OCI-LY7 (cell line): ENCODE measurements at regions not wholly inside any gene's neighbourhood (a gene's known extent, or its start where the extent isn't known, plus 50 kb on each side); places are given as distances from the start of the nearest gene placed in this dataset.

Source experiments
- BruUV-seq: library from RNA; stranded (reverse); fragments of 400-500 nt; replicated peaks from 2 replicates; lab custom pipeline; 2021; lab: Mats Ljungman, UMichigan
- CTCF ChIA-PET: fragments of 300-600 bp; sonication (Branson Sonifier 250); formaldehyde crosslinking; loops from one replicate; lab custom pipeline; 2022; ENCODE audit warnings: antibody characterized with exemption; ENCODE audit not compliant: unreplicated experiment; lab: Charles Lee
- POLR2A ChIA-PET: fragments of 300-600 bp; sonication (Branson Sonifier 250); formaldehyde crosslinking; loops from one replicate; lab custom pipeline; 2022; ENCODE audit warnings: antibody characterized with exemption; lab: Charles Lee
- DNase-seq: peaks from one replicate; pipeline ENCODE4 v3.0.0-alpha.2; 2015; ENCODE audit warnings: low spot score
- H2AFZ ChIP-seq: fragments of 200-600 bp; sonication (generic), shearing (Covaris generic); 2 replicates; pipeline ENCODE4 v1.6.1; 2014; ENCODE audit warnings: mild to moderate bottlenecking, antibody characterized with exemption, low read length, moderate library complexity
- H3K27ac ChIP-seq: fragments of 200-600 bp; sonication (generic); 2 replicates; pipeline ENCODE4 v1.5.1; 2014; ENCODE audit warnings: mixed run types, low read depth, mild to moderate bottlenecking, moderate library complexity, low read length, inconsistent platforms; ENCODE audit not compliant: poor library complexity, severe bottlenecking
- H3K36me3 ChIP-seq: fragments of 200-600 bp; sonication (generic); 2 replicates; pipeline ENCODE4 v1.6.1; 2014; ENCODE audit warnings: mild to moderate bottlenecking, antibody characterized with exemption, low read length, moderate library complexity, mixed read lengths; ENCODE audit not compliant: insufficient read depth
- H3K4me1 ChIP-seq: fragments of 200-600 bp; sonication (generic); 2 replicates; pipeline ENCODE4 v1.5.1; 2014; ENCODE audit warnings: mild to moderate bottlenecking, low read length; ENCODE audit not compliant: insufficient read depth, poor library complexity, severe bottlenecking
- H3K4me2 ChIP-seq: fragments of 200-600 bp; sonication (generic); 2 replicates; pipeline ENCODE4 v1.6.1; 2014; ENCODE audit warnings: mild to moderate bottlenecking, low read length
- H3K4me3 ChIP-seq: fragments of 200-600 bp; sonication (generic); 2 replicates; pipeline ENCODE4 v1.5.1; 2014; ENCODE audit warnings: mild to moderate bottlenecking, low read depth, low read length; ENCODE audit not compliant: poor library complexity, severe bottlenecking
- H3K79me2 ChIP-seq: fragments of 200-600 bp; sonication (generic); 2 replicates; pipeline ENCODE4 v1.6.1; 2016; ENCODE audit warnings: low read depth, mild to moderate bottlenecking, low read length, moderate library complexity, mixed read lengths; ENCODE audit not compliant: insufficient read depth
- H3K9me2 ChIP-seq: fragments of 200-600 bp; sonication (generic); 2 replicates; pipeline ENCODE4 v1.6.1; 2016; ENCODE audit warnings: mild to moderate bottlenecking, low read length, mixed read lengths; ENCODE audit not compliant: insufficient read depth
- H3K9me3 ChIP-seq: fragments of 200-600 bp; sonication (generic); 2 replicates; pipeline ENCODE4 v1.6.1; 2014; ENCODE audit warnings: mild to moderate bottlenecking, mixed run types, low read length, mixed read lengths
- H4K20me1 ChIP-seq: fragments of 200-600 bp; sonication (generic); 2 replicates; pipeline ENCODE4 v1.6.1; 2014; ENCODE audit warnings: mild to moderate bottlenecking, antibody characterized with exemption, low read length, moderate library complexity, mixed read lengths; ENCODE audit not compliant: insufficient read depth
- EZH2phosphoT487 ChIP-seq: fragments of 200-600 bp; sonication (generic); IDR thresholded peaks from 2 replicates; pipeline ENCODE4 v1.6.1; 2018; ENCODE audit warnings: low read depth, borderline replicate concordance, mild to moderate bottlenecking, mixed run types, antibody characterized with exemption, low read length, moderate library complexity, mixed read lengths
- intact Hi-C: fragments of 100-400 bp; cut with micrococcal nuclease; formaldehyde crosslinking; loops from one replicate; pipeline ENCODE4 v1.10.0; 2022; ENCODE audit not compliant: unreplicated experiment
- TF ChIP-seq, protein P1 (sequence below): fragments of 200-600 bp; sonication (generic); conservative IDR thresholded peaks from 2 replicates; pipeline ENCODE4 v1.5.1; 2014; ENCODE audit warnings: mild to moderate bottlenecking, antibody characterized with exemption, low read length, moderate library complexity, mixed read lengths

DNA sequence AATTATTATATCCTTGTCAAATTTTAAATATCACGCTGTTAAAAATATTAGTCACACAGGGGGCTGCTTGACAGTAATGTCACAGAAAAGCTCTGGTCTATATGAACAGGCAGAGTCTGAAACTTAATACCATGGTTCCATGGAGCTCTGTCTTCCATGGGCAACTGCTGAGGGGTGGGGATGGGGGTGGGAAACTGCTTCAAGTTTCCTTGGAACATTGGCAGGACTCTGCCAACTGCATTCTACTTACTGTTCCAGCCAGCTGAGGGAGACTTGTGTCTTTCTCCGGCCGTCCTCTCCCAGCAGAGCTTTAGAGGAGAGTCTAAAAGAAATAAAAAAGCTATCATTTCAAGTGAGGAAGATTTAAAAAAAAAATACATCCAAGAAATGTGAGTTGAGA, 348.7 kb downstream of the ZIC1 start:
- Histone ChIP-seq H3K9me2 (no peaks in the 10 kb centered on the region), H3K4me1 (no peaks in the 10 kb centered on the region), H3K79me2 (no peaks in the 10 kb centered on the region), H3K36me3 (no peaks in the 10 kb centered on the region), H2AFZ (no peak overlapping the region), H3K27ac (no peak overlapping the region), H3K4me2 (no peak overlapping the region), H3K4me3 (no peak overlapping the region), H3K9me3 (no peaks in the 10 kb centered on the region), H4K20me1 (no peaks in the 10 kb centered on the region)
- intact Hi-C loops: no loop called here
- no peak for DNase-seq
- TF ChIP-seq, protein P1, sequence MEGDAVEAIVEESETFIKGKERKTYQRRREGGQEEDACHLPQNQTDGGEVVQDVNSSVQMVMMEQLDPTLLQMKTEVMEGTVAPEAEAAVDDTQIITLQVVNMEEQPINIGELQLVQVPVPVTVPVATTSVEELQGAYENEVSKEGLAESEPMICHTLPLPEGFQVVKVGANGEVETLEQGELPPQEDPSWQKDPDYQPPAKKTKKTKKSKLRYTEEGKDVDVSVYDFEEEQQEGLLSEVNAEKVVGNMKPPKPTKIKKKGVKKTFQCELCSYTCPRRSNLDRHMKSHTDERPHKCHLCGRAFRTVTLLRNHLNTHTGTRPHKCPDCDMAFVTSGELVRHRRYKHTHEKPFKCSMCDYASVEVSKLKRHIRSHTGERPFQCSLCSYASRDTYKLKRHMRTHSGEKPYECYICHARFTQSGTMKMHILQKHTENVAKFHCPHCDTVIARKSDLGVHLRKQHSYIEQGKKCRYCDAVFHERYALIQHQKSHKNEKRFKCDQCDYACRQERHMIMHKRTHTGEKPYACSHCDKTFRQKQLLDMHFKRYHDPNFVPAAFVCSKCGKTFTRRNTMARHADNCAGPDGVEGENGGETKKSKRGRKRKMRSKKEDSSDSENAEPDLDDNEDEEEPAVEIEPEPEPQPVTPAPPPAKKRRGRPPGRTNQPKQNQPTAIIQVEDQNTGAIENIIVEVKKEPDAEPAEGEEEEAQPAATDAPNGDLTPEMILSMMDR: no peak
- ChIA-PET CTCF (interaction anchor here (0.6 kb wide), 1 partner anchor 378 kb away, joined by 3 read pairs; no protein-coding TSS in a partner anchor), POLR2A (interaction anchor here (2.5 kb wide), 1 partner anchor 10 kb away, joined by 7 read pairs; no protein-coding TSS in a partner anchor)
- no TSS peak for BruUV-seq

DNA sequence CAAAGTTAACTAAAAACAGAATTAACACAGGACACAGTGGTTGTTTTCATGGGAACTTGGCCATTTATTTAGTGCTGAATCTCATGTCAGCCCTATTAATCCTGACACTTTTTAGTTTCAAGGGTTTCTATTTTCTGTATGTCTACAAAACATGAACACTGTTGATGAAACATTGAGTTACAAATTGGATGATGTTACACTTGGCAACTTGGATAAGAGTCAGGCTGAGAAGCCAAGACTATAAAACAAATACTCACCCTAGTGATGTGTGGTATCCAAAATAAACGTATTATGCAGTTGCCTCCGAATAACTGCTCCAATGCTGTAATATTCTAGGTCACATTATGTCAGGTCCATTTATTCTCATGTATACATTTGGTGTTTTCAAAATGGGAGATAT, 349.6 kb downstream of the ZIC1 start:
- TF ChIP-seq EZH2phosphoT487: no peak
- CTCF ChIA-PET: no interaction called here

DNA sequence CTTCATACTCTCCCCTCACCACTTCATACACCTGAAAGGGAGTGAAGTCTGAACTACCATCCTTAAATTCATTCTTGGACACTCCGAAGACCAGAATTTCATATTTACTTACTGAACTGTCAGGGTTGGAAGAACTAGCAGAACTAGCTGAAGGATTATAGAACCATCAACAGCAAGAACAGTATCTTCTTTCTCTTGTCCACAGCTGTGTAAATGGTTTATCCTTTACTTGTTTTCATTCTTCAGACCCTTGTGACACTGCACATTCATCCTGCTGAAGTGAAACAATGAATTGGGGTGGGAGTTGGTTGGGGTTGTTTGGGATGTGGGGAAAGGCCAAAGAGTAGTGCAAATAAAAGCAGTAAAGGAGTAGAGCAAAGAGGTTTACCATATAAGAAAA, 350.9 kb downstream of the ZIC1 start:
- no peak for TF ChIP-seq EZH2phosphoT487
- TF ChIP-seq, protein P1: no peak

More for the DNA sequence above, 349.6 kb downstream of the ZIC1 start:
- POLR2A ChIA-PET: interaction anchor here (1.3 kb wide), 1 partner anchor 11 kb away, joined by 7 read pairs; no protein-coding TSS in a partner anchor
- DNase-seq: no peak
- H3K4me3 ChIP-seq: no peak overlapping the region
- H3K4me1 ChIP-seq: no peaks in the 10 kb centered on the region
- no peaks in the 10 kb centered on the region for H3K9me3 ChIP-seq
- no peaks in the 10 kb centered on the region for H3K36me3 ChIP-seq
- no peak overlapping the region for H3K4me2 ChIP-seq
- no peak overlapping the region for H2AFZ ChIP-seq
- intact Hi-C loops: no loop called here
- BruUV-seq: no TSS peak
- H3K79me2 ChIP-seq: no peaks in the 10 kb centered on the region
- H3K9me2 ChIP-seq: no peaks in the 10 kb centered on the region
- H3K27ac ChIP-seq: no peak overlapping the region
- H4K20me1 ChIP-seq: no peaks in the 10 kb centered on the region

More for the DNA sequence above, 350.9 kb downstream of the ZIC1 start:
- BruUV-seq: no TSS peak
- H3K4me2 ChIP-seq: no peak overlapping the region
- H3K9me2 ChIP-seq: no peaks in the 10 kb centered on the region
- no peaks in the 10 kb centered on the region for H3K36me3 ChIP-seq
- ChIA-PET POLR2A (interaction anchor here (0.9 to 1.3 kb wide), 2 partner anchors 10 to 12 kb away, joined by 3 to 7 read pairs; no protein-coding TSS in a partner anchor), CTCF (no interaction called here)
- H3K4me3 ChIP-seq: no peak overlapping the region
- H3K4me1 ChIP-seq: no peaks in the 10 kb centered on the region
- DNase-seq: no peak
- no peak overlapping the region for H3K27ac ChIP-seq
- no peaks in the 10 kb centered on the region for H4K20me1 ChIP-seq
- H2AFZ ChIP-seq: no peak overlapping the region
- intact Hi-C loops: no loop called here
- no peaks in the 10 kb centered on the region for H3K79me2 ChIP-seq
- no peaks in the 10 kb centered on the region for H3K9me3 ChIP-seq
